HEK293T (cell line): ENCODE measurements at regions not wholly inside any gene's neighbourhood (a gene's known extent, or its start where the extent isn't known, plus 50 kb on each side); places are given as distances from the start of the nearest gene placed in this dataset.

Experiments
- FOXA1 ChIP-seq: fragments of 450-650 bp; IDR thresholded peaks from 2 replicates; pipeline ENCODE4 v1.6.1; 2016; ENCODE audit warnings: mild to moderate bottlenecking
- FOXM1 ChIP-seq: fragments of 450-650 bp; IDR thresholded peaks from 2 replicates; pipeline ENCODE4 v1.6.1; 2017; ENCODE audit warnings: mild to moderate bottlenecking, borderline replicate concordance

- no peak for TF ChIP-seq FOXA1
- no peak for TF ChIP-seq FOXM1
Measured at GRCh38 chrX:40284852-40285251, 187.1 kb upstream of the BCOR start.
